HEK293 (cell line): ENCODE measurements at regions not wholly inside any gene's neighbourhood (a gene's known extent, or its start where the extent isn't known, plus 50 kb on each side); places are given as distances from the start of the nearest gene placed in this dataset.

Source experiments
- CTCF ChIA-PET: fragments of 350-600 bp; formaldehyde crosslinking; extraction: SDS; loops from one replicate; lab custom pipeline; 2021; ENCODE audit warnings: antibody characterized with exemption; lab: Yijun Ruan, JAX
- POLR2A ChIA-PET: fragments of 300-600 bp; formaldehyde crosslinking; extraction: SDS; loops from one replicate; lab custom pipeline; 2020; ENCODE audit warnings: antibody characterized with exemption, inconsistent platforms; lab: Yijun Ruan, JAX
- H3K27ac ChIP-seq: fragments of 200-500 bp; sonication (Bioruptor generic); 2 replicates; pipeline ENCODE4 v1.5.1; 2014; ENCODE audit warnings: low read depth, low read length, control low read depth, inconsistent platforms; ENCODE audit errors: extremely low read depth
- H3K36me3 ChIP-seq, 2 experiments: fragments of 200-500 bp in 1 of 2; sonication (Bioruptor generic) in 1 of 2; 1 replicate in 1 of 2; 2 replicates in 1 of 2; pipeline ENCODE4 v1.5.1; 2014 to 2017; ENCODE audit warnings: inconsistent platforms in 2 of 2, low read length in 2 of 2; ENCODE audit not compliant: control insufficient read depth in 2 of 2, insufficient read depth in 1 of 2
- H3K4me1 ChIP-seq: fragments of 200-500 bp; sonication (Bioruptor generic); 2 replicates; pipeline ENCODE4 v1.5.1; 2014; ENCODE audit warnings: mild to moderate bottlenecking, low read length, inconsistent platforms; ENCODE audit not compliant: control insufficient read depth, insufficient read depth
- H3K4me3 ChIP-seq: 2 replicates; pipeline ENCODE4 v1.5.1; 2011; ENCODE audit warnings: low read depth, mild to moderate bottlenecking, control low read depth, low read length, moderate library complexity
- H3K9me3 ChIP-seq: fragments of 200-500 bp; sonication (Bioruptor generic); 2 replicates; pipeline ENCODE4 v1.5.1; 2014; ENCODE audit warnings: low read depth, low read length, inconsistent platforms; ENCODE audit not compliant: control insufficient read depth, insufficient read depth
- EGR2 ChIP-seq: fragments of 450-650 bp; formaldehyde crosslinking; IDR thresholded peaks from 2 replicates; pipeline ENCODE4 v1.5.1; 2016; ENCODE audit warnings: low read depth, missing biosample characterization, missing genetic modification characterization
- FEZF1 ChIP-seq: fragments of 450-650 bp; formaldehyde crosslinking; IDR thresholded peaks from 2 replicates; pipeline ENCODE4 v1.5.1; 2016; ENCODE audit warnings: missing biosample characterization, missing genetic modification characterization
- HOXA7 ChIP-seq: sonication (generic); formaldehyde crosslinking; IDR thresholded peaks from 2 replicates; pipeline ENCODE4 v1.8.1; 2022; ENCODE audit warnings: missing genetic modification reagents, borderline replicate concordance
- IKZF3 ChIP-seq: fragments of 450-650 bp; IDR thresholded peaks from 2 replicates; pipeline ENCODE4 v1.5.0; 2018; ENCODE audit warnings: missing biosample characterization, mild to moderate bottlenecking, missing genetic modification characterization, moderate library complexity
- PATZ1 ChIP-seq: fragments of 450-650 bp; formaldehyde crosslinking; IDR thresholded peaks from 2 replicates; pipeline ENCODE4 v1.5.1; 2016; ENCODE audit warnings: missing biosample characterization, missing genetic modification characterization
- PBX3 ChIP-seq: sonication (generic); formaldehyde crosslinking; IDR thresholded peaks from 2 replicates; pipeline ENCODE4 v1.8.1; 2022; ENCODE audit warnings: mild to moderate bottlenecking, moderate library complexity, missing genetic modification reagents
- PRDM1 ChIP-seq: fragments of 450-650 bp; formaldehyde crosslinking; IDR thresholded peaks from 2 replicates; pipeline ENCODE4; 2016; ENCODE audit warnings: missing biosample characterization, missing genetic modification characterization
- PRDM2 ChIP-seq: fragments of 450-650 bp; formaldehyde crosslinking; IDR thresholded peaks from 2 replicates; pipeline ENCODE4 v1.5.1; 2016; ENCODE audit warnings: missing biosample characterization, missing genetic modification characterization, borderline replicate concordance
- SCRT2 ChIP-seq: fragments of 450-650 bp; formaldehyde crosslinking; IDR thresholded peaks from 2 replicates; pipeline ENCODE4 v1.5.1; 2016; ENCODE audit warnings: missing biosample characterization, missing genetic modification characterization
- ZBTB1 ChIP-seq: fragments of 450-650 bp; formaldehyde crosslinking; IDR thresholded peaks from 2 replicates; pipeline ENCODE4 v1.5.1; 2016; ENCODE audit warnings: missing biosample characterization, missing genetic modification characterization
- ZNF175 ChIP-seq: fragments of 450-650 bp; formaldehyde crosslinking; IDR thresholded peaks from 2 replicates; pipeline ENCODE4 v1.5.1; 2016; ENCODE audit warnings: missing biosample characterization, missing genetic modification characterization
- ZNF2 ChIP-seq: fragments of 450-650 bp; formaldehyde crosslinking; IDR thresholded peaks from 2 replicates; pipeline ENCODE4 v1.5.1; 2016; ENCODE audit warnings: missing biosample characterization, missing genetic modification characterization
- ZNF366 ChIP-seq: fragments of 450-650 bp; formaldehyde crosslinking; conservative IDR thresholded peaks from 2 replicates; pipeline ENCODE4 v1.5.1; 2016; ENCODE audit warnings: missing biosample characterization, missing genetic modification characterization
- ZNF501 ChIP-seq: fragments of 450-650 bp; formaldehyde crosslinking; IDR thresholded peaks from 2 replicates; pipeline ENCODE4 v1.5.1; 2016; ENCODE audit warnings: missing biosample characterization, missing genetic modification characterization
- ZNF549 ChIP-seq: fragments of 450-650 bp; IDR thresholded peaks from 2 replicates; pipeline ENCODE4 v1.5.1; 2018; ENCODE audit warnings: missing biosample characterization, missing genetic modification characterization, mild to moderate bottlenecking, inconsistent platforms, moderate library complexity
- ZNF629 ChIP-seq: fragments of 450-650 bp; formaldehyde crosslinking; IDR thresholded peaks from 2 replicates; pipeline ENCODE4 v1.5.1; 2017; ENCODE audit warnings: missing biosample characterization, missing genetic modification characterization
- ZNF692 ChIP-seq: fragments of 450-650 bp; formaldehyde crosslinking; IDR thresholded peaks from 2 replicates; pipeline ENCODE4 v1.5.1; 2016; ENCODE audit warnings: missing biosample characterization, missing genetic modification characterization
- ZNF707 ChIP-seq: fragments of 450-650 bp; formaldehyde crosslinking; IDR thresholded peaks from 2 replicates; pipeline ENCODE4 v1.5.1; 2016; ENCODE audit warnings: missing biosample characterization, missing genetic modification characterization
- ZNF76 ChIP-seq: fragments of 450-650 bp; formaldehyde crosslinking; IDR thresholded peaks from 2 replicates; pipeline ENCODE4; 2016; ENCODE audit warnings: low read depth, missing biosample characterization, missing genetic modification characterization, borderline replicate concordance
- TF ChIP-seq, protein P1 (sequence below): fragments of 450-650 bp; formaldehyde crosslinking; IDR thresholded peaks from 2 replicates; pipeline ENCODE4 v1.5.0; 2017; ENCODE audit warnings: missing biosample characterization, missing genetic modification characterization, borderline replicate concordance

GRCh38 chr10:81725851-81726250 is 149.1 kb upstream of the NRG3 start:
- ChIA-PET CTCF (no interaction called here), POLR2A (no interaction called here)
- Histone ChIP-seq H3K4me1 (no peaks in the 10 kb centered on the region), H3K36me3 (no peaks in the 10 kb centered on the region), H3K4me3 (no peak overlapping the region), H3K9me3 (no peaks in the 10 kb centered on the region), H3K27ac (no peak overlapping the region)
- TF ChIP-seq PRDM1 (tag by site-specific recombination) = no peak
- TF ChIP-seq ZBTB1 (tag by site-specific recombination) = no peak

- Histone ChIP-seq H3K36me3 (no peaks in the 10 kb centered on the region), H3K27ac (no peak overlapping the region), H3K4me1 (no peaks in the 10 kb centered on the region), H3K9me3 (no peaks in the 10 kb centered on the region), H3K4me3 (no peak overlapping the region)
- ChIA-PET CTCF (no interaction called here), POLR2A (no interaction called here)
- TF ChIP-seq IKZF3 (tag by site-specific recombination) = no peak
- no peak for TF ChIP-seq EGR2 (tag by site-specific recombination)
- TF ChIP-seq ZNF175 (tag by site-specific recombination) = no peak
- TF ChIP-seq, protein P1, sequence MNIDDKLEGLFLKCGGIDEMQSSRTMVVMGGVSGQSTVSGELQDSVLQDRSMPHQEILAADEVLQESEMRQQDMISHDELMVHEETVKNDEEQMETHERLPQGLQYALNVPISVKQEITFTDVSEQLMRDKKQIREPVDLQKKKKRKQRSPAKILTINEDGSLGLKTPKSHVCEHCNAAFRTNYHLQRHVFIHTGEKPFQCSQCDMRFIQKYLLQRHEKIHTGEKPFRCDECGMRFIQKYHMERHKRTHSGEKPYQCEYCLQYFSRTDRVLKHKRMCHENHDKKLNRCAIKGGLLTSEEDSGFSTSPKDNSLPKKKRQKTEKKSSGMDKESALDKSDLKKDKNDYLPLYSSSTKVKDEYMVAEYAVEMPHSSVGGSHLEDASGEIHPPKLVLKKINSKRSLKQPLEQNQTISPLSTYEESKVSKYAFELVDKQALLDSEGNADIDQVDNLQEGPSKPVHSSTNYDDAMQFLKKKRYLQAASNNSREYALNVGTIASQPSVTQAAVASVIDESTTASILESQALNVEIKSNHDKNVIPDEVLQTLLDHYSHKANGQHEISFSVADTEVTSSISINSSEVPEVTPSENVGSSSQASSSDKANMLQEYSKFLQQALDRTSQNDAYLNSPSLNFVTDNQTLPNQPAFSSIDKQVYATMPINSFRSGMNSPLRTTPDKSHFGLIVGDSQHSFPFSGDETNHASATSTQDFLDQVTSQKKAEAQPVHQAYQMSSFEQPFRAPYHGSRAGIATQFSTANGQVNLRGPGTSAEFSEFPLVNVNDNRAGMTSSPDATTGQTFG (tag by site-specific recombination) = no peak
- no peak for TF ChIP-seq PRDM2 (tag by site-specific recombination)
- no peak for TF ChIP-seq ZNF707 (tag by site-specific recombination)
- TF ChIP-seq ZNF76 (tag by site-specific recombination) = no peak
- TF ChIP-seq SCRT2 (tag by site-specific recombination) = no peak
- no peak for TF ChIP-seq ZNF501
These were observed 146.3 kb upstream of the NRG3 start for GRCh38 chr10:81728692-81729091.

DNA sequence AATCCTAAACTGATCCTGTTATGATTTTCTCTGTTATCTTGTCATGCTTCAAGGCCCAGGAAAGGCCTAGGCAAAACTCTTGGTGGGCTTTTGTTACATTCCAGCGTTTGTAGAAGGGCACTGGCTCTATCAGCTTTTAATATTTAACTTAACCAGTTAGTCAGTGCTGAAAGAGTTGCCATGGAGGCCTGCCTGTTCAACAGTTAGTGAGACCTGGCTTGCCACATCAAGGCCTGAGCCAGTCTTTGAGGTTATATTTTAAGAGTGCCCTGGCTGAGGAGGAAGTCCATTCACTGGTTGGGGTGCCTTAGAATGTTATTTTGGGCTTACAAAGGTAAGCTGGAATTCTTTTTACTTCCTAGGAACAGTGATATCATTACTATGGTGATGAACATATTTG is 144.1 kb upstream of the NRG3 start:
- CTCF ChIA-PET = interaction anchor here (0.6 kb wide), 1 partner anchor 1329 kb away, joined by 3 read pairs; no protein-coding TSS in a partner anchor
- no peak overlapping the region for H3K27ac ChIP-seq
- no peaks in the 10 kb centered on the region for H3K9me3 ChIP-seq
- no peaks in the 10 kb centered on the region for H3K36me3 ChIP-seq
- no peak overlapping the region for H3K4me3 ChIP-seq
- no peaks in the 10 kb centered on the region for H3K4me1 ChIP-seq
- POLR2A ChIA-PET = no interaction called here
- TF ChIP-seq PATZ1 (tag by site-specific recombination) (no peak), ZNF629 (tag by site-specific recombination) (no peak), ZNF366 (tag by site-specific recombination) (no peak), HOXA7 (CRISPR knock-in tag) (no peak), PBX3 (CRISPR knock-in tag) (no peak), ZNF549 (tag by site-specific recombination) (no peak), FEZF1 (tag by site-specific recombination) (no peak), ZNF2 (no peak), ZNF692 (tag by site-specific recombination) (no peak)
